B cell (primary cell): ENCODE measurements at regions not wholly inside any gene's neighbourhood (a gene's known extent, or its start where the extent isn't known, plus 50 kb on each side); places are given as distances from the start of the nearest gene placed in this dataset.

Experiments used
- ATAC-seq: fragments of 200-7000 bp; cut with Tn5 transposase; one replicate; pipeline ENCODE4 v1.10.0; 2021; ENCODE audit warnings: low read depth, mild to moderate bottlenecking, moderate number of reproducible peaks, moderate library complexity
- CTCF ChIA-PET: fragments of 350-600 bp; sonication (Branson Sonifier 250); formaldehyde crosslinking; loops from one replicate; lab custom pipeline; 2021; ENCODE audit warnings: antibody characterized with exemption, inconsistent platforms; lab: Charles Lee
- POLR2A ChIA-PET: fragments of 350-600 bp; sonication (Branson Sonifier 250); formaldehyde crosslinking; loops from one replicate; lab custom pipeline; 2021; ENCODE audit warnings: antibody characterized with exemption; lab: Charles Lee
- DNase-seq: peaks from one replicate; pipeline ENCODE4 v3.0.0; 2013
- H2AFZ ChIP-seq: 2 replicates; pipeline ENCODE4 v1.6.1; 2012; ENCODE audit warnings: mild to moderate bottlenecking, low read depth, low read length; ENCODE audit not compliant: insufficient read depth, poor library complexity, severe bottlenecking
- H3K27ac ChIP-seq, 2 donors: 1 replicate in 1 of 2; 2 replicates in 1 of 2; pipeline ENCODE4 v1.5.1; 2012 to 2013; ENCODE audit warnings: low read length in 2 of 2, mild to moderate bottlenecking in 2 of 2, moderate library complexity in 1 of 2
- H3K27me3 ChIP-seq, 4 experiments: fragments of 200-600 bp in 1 of 4; sonication (generic) in 1 of 4; replicated peaks in 1 of 4; 1 replicate in 2 of 4; 2 replicates in 2 of 4; pipeline versions ENCODE4 v1.6.1 to v1.7.0; 2013 to 2016; ENCODE audit warnings: low read length in 3 of 4, mild to moderate bottlenecking in 2 of 4, mixed read lengths in 1 of 4, moderate library complexity in 1 of 4; ENCODE audit not compliant: insufficient read depth in 4 of 4, control insufficient read depth in 3 of 4; ENCODE audit errors: control extremely low read depth in 1 of 4
- H3K36me3 ChIP-seq, 2 experiments: replicated peaks in 1 of 2; 1 replicate in 1 of 2; 2 replicates in 1 of 2; pipeline versions ENCODE4 v1.6.1 to v1.7.1; 2013; ENCODE audit warnings: low read length in 1 of 2; ENCODE audit not compliant: insufficient read depth in 2 of 2, control insufficient read depth in 1 of 2; ENCODE audit errors: control extremely low read depth in 1 of 2, extremely low read depth in 1 of 2
- H3K4me1 ChIP-seq, 2 donors: fragments of 200-600 bp in 1 of 2; sonication (generic) in 1 of 2; 1 replicate in 1 of 2; 2 replicates in 1 of 2; pipeline versions ENCODE4 v1.5.1 to v1.6.1; 2013 to 2017; ENCODE audit warnings: low read length in 2 of 2; ENCODE audit not compliant: control insufficient read depth in 2 of 2, insufficient read depth in 2 of 2
- H3K4me2 ChIP-seq: replicated peaks from 2 replicates; pipeline ENCODE3; 2012; ENCODE audit warnings: mild to moderate bottlenecking, low read depth, low read length; ENCODE audit not compliant: poor library complexity, severe bottlenecking
- H3K4me3 ChIP-seq, 5 experiments: fragments of 200-600 bp in 1 of 5; sonication (generic) in 1 of 5; 1 replicate in 3 of 5; 2 replicates in 2 of 5; pipeline versions ENCODE4 v1.5.1 to v1.7.0; 2011 to 2016; ENCODE audit warnings: low read length in 4 of 5, mild to moderate bottlenecking in 4 of 5, low read depth in 2 of 5, control low read depth in 1 of 5, moderate library complexity in 1 of 5; ENCODE audit not compliant: insufficient read depth in 1 of 5; ENCODE audit errors: control extremely low read depth in 1 of 5, extremely low read depth in 1 of 5
- H3K79me2 ChIP-seq: fragments of 200-600 bp; sonication (generic); one replicate; pipeline ENCODE4 v1.6.0; 2016; ENCODE audit warnings: low read length; ENCODE audit not compliant: control insufficient read depth, insufficient read depth
- H3K9ac ChIP-seq: fragments of 200-600 bp; sonication (generic); 2 replicates; pipeline ENCODE4 v1.6.1; 2017; ENCODE audit warnings: mild to moderate bottlenecking, low read length, moderate library complexity
- H3K9me3 ChIP-seq, 3 donors: one replicate each; pipeline versions ENCODE4 v1.6.1 to v1.7.1; 2013; ENCODE audit warnings: low read length in 2 of 3; ENCODE audit not compliant: control insufficient read depth in 2 of 3, insufficient read depth in 1 of 3; ENCODE audit errors: control extremely low read depth in 1 of 3
- H4K20me1 ChIP-seq: 2 replicates; pipeline ENCODE4 v1.6.0; 2012; ENCODE audit warnings: mild to moderate bottlenecking, low read length; ENCODE audit not compliant: insufficient read depth, control insufficient read depth, poor library complexity, severe bottlenecking
- H3K27ac Mint-ChIP-seq: one replicate; pipeline ENCODE4 v1.8.0; 2021; ENCODE audit warnings: mixed read lengths
- H3K27me3 Mint-ChIP-seq: one replicate; pipeline ENCODE4 v1.8.0; 2021; ENCODE audit warnings: mixed read lengths
- H3K4me1 Mint-ChIP-seq: one replicate; pipeline ENCODE4 v1.8.0; 2021; ENCODE audit warnings: mixed read lengths
- H3K4me3 Mint-ChIP-seq: one replicate; pipeline ENCODE4 v1.8.0; 2021; ENCODE audit warnings: mixed read lengths
- H3K9me3 Mint-ChIP-seq: one replicate; pipeline ENCODE4 v1.8.0; 2022; ENCODE audit warnings: mixed read lengths; ENCODE audit not compliant: insufficient read depth
- CTCF ChIP-seq: fragments of 200-600 bp; IDR thresholded peaks from one replicate; pipeline ENCODE4 v1.8.0; 2022; ENCODE audit warnings: antibody characterized with exemption, mild to moderate bottlenecking
- EZH2 ChIP-seq: IDR thresholded peaks from 2 replicates; pipeline ENCODE4 v1.6.1; 2012; ENCODE audit warnings: borderline replicate concordance, low read depth, mild to moderate bottlenecking, moderate library complexity, low read length; ENCODE audit not compliant: insufficient read depth, poor library complexity, severe bottlenecking
- WGBS: methylation state at CpG from one replicate; pipeline ENCODE4 v1.1.5; 2013; ENCODE audit warnings: missing lambda C conversion rate; ENCODE audit not compliant: insufficient coverage; 5-methylcytosine and 5-hydroxymethylcytosine counted together
- intact Hi-C: fragments of 100-400 bp; cut with micrococcal nuclease; formaldehyde crosslinking; loops from one replicate; pipeline ENCODE4 v1.10.0; 2022

- H3K27ac Mint-ChIP-seq = no peak overlapping the region
- CTCF ChIA-PET = no interaction called here
- no peak for ATAC-seq
Measured at GRCh38 chr5:82560969-82561368, 282.8 kb upstream of the RPS23 start.

GRCh38 chr5:82560561-82560960, 282.4 kb upstream of the RPS23 start:
- Histone ChIP-seq H3K4me2 (no peak overlapping the region), H4K20me1 (no peaks in the 10 kb centered on the region), H3K9me3 (peaks cover 0 to 19% (median 0%) of the 10 kb centered on the region in 3 donors), H3K79me2 (no peaks in the 10 kb centered on the region), H3K9ac (no peak overlapping the region), H3K4me1 (no peaks in the 10 kb centered on the region), H2AFZ (no peak overlapping the region), H3K27ac (no peak overlapping the region), H3K27me3 (no peaks in the 10 kb centered on the region), H3K4me3 (no peak overlapping the region), H3K36me3 (no peaks in the 10 kb centered on the region)
- TF ChIP-seq CTCF (no peak), EZH2 (no peak)
- no peak for ATAC-seq
- no peaks in the 10 kb centered on the region for H3K4me1 Mint-ChIP-seq
- no CpG with 5 or more reads among the region's 4 CpGs for WGBS
- H3K27ac Mint-ChIP-seq = no peak overlapping the region
- DNase-seq = no peak
- ChIA-PET POLR2A (no interaction called here), CTCF (no interaction called here)
- intact Hi-C loops = no loop called here
- peaks cover 7% of the 10 kb centered on the region for H3K9me3 Mint-ChIP-seq
- no peaks in the 10 kb centered on the region for H3K27me3 Mint-ChIP-seq
- no peak overlapping the region for H3K4me3 Mint-ChIP-seq

More at GRCh38 chr5:82560969-82561368, 282.8 kb upstream of the RPS23 start:
- Histone ChIP-seq H3K4me1 (no peaks in the 10 kb centered on the region), H3K9me3 (peaks cover 0 to 19% (median 0%) of the 10 kb centered on the region in 3 donors), H3K79me2 (no peaks in the 10 kb centered on the region), H3K27ac (no peak overlapping the region), H2AFZ (no peak overlapping the region), H3K9ac (no peak overlapping the region), H3K4me3 (no peak overlapping the region), H3K4me2 (no peak overlapping the region), H3K27me3 (no peaks in the 10 kb centered on the region), H4K20me1 (no peaks in the 10 kb centered on the region), H3K36me3 (no peaks in the 10 kb centered on the region)
- no peak for TF ChIP-seq EZH2
- no peak for TF ChIP-seq CTCF
- H3K27me3 Mint-ChIP-seq = no peaks in the 10 kb centered on the region
- POLR2A ChIA-PET = no interaction called here
- no CpG with 5 or more reads among the region's 1 CpG for WGBS
- DNase-seq = no peak
- H3K4me3 Mint-ChIP-seq = no peak overlapping the region
- H3K9me3 Mint-ChIP-seq = peaks cover 7% of the 10 kb centered on the region
- intact Hi-C loops = no loop called here
- H3K4me1 Mint-ChIP-seq = no peaks in the 10 kb centered on the region
